HepG2 (cell line): ENCODE measurements at regions not wholly inside any gene's neighbourhood (a gene's known extent, or its start where the extent isn't known, plus 50 kb on each side); places are given as distances from the start of the nearest gene placed in this dataset.

Source experiments
- BORCS8-MEF2B ChIP-seq: sonication (generic); formaldehyde crosslinking; IDR thresholded peaks from 2 replicates; pipeline ENCODE4 v1.8.0; 2022; ENCODE audit warnings: mild to moderate bottlenecking, missing genetic modification reagents
- CBX2 ChIP-seq, 2 experiments: fragments of 200-600 bp in 1 of 2; sonication (generic); formaldehyde crosslinking in 1 of 2; IDR thresholded peaks; 2 replicates each; pipeline versions ENCODE4 v1.7.0 to v1.8.1; 2018 to 2022; ENCODE audit warnings: low read depth in 2 of 2, low read length in 1 of 2, mild to moderate bottlenecking in 1 of 2, missing genetic modification reagents in 1 of 2
- CEBPG ChIP-seq: IDR thresholded peaks from 2 replicates; pipeline ENCODE4 v1.6.1; 2016
- ELF4 ChIP-seq: sonication (generic); formaldehyde crosslinking; IDR thresholded peaks from 2 replicates; pipeline ENCODE4 v1.5.0; 2020; ENCODE audit warnings: missing genetic modification reagents, mild to moderate bottlenecking, moderate library complexity, borderline replicate concordance
- FOXP1 ChIP-seq, 2 experiments: fragments of 450-650 bp in 1 of 2; IDR thresholded peaks; 2 replicates each; pipeline ENCODE4 v1.6.1; 2017 to 2018; ENCODE audit warnings: antibody characterized with exemption in 1 of 2
- GFI1 ChIP-seq: sonication (generic); formaldehyde crosslinking; IDR thresholded peaks from 2 replicates; pipeline ENCODE4 v1.5.0; 2020; ENCODE audit warnings: missing genetic modification reagents, mild to moderate bottlenecking, borderline replicate concordance
- REL ChIP-seq: sonication (generic); formaldehyde crosslinking; conservative IDR thresholded peaks from 2 replicates; pipeline ENCODE4 v1.8.0; 2022; ENCODE audit warnings: mild to moderate bottlenecking, missing genetic modification reagents, moderate library complexity
- ZNF761 ChIP-seq: sonication (generic); formaldehyde crosslinking; conservative IDR thresholded peaks from 2 replicates; pipeline ENCODE4 v1.4.0; 2020; ENCODE audit warnings: mild to moderate bottlenecking, missing genetic modification reagents
- TF ChIP-seq, protein P1 (sequence below): sonication (generic); formaldehyde crosslinking; IDR thresholded peaks from 2 replicates; pipeline ENCODE4 v1.4.0; 2020; ENCODE audit warnings: missing genetic modification reagents, low read depth, mild to moderate bottlenecking, borderline replicate concordance
- TF ChIP-seq, protein P2 (sequence below): IDR thresholded peaks from 2 replicates; pipeline ENCODE4 v1.6.1; 2012; ENCODE audit warnings: low read length, improper control_type of control experiment

DNA sequence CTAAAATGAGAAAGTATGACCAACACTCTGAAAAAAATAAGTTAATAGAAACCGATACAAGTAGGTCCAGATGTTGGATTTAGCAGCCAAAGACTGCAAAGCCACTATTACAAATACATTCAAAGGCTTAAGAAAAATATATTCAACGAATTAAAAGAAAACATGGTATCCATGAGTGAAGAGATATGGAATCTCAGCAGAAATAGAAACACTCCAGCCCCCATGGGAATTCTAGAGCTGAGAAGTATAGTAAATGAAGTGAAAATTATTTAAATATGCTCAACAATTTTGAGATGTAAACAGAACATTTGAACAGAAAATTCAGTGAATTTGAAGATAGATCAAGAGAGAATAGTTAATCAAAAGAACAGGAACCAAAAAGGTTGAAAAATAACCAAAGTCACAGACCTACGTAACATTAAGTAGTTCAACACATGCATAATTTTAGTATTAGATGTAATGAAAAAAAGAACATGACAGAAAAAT is 72.0 kb upstream of the WIPF3 start (continued):
- TF ChIP-seq, protein P1, sequence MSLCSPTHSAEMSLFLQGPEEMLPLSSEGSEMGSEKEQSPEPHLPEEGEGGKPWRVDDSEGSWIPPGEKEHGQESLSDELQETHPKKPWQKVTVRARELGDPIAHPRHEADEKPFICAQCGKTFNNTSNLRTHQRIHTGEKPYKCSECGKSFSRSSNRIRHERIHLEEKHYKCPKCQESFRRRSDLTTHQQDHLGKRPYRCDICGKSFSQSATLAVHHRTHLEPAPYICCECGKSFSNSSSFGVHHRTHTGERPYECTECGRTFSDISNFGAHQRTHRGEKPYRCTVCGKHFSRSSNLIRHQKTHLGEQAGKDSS (CRISPR knock-in tag): no peak
- no peak for TF ChIP-seq BORCS8-MEF2B (CRISPR knock-in tag)
- no peak for TF ChIP-seq REL
- TF ChIP-seq ELF4 (CRISPR knock-in tag): no peak
- TF ChIP-seq CBX2 (IDR thresholded peaks at IDR 0.05; ENCODE audit: low read depth, low read length): no peak
- no peak for TF ChIP-seq CBX2 (CRISPR knock-in tag; IDR thresholded peaks at IDR 0.05; ENCODE audit: low read depth)
- TF ChIP-seq CEBPG (CRISPR knock-in tag): no peak
- no peak for TF ChIP-seq ZNF761 (CRISPR knock-in tag)
- TF ChIP-seq FOXP1 (IDR thresholded peaks at IDR 0.05): no peak
- TF ChIP-seq FOXP1 (CRISPR knock-in tag; IDR thresholded peaks at IDR 0.05): no peak
- no peak for TF ChIP-seq GFI1 (CRISPR knock-in tag)
- TF ChIP-seq, protein P2, sequence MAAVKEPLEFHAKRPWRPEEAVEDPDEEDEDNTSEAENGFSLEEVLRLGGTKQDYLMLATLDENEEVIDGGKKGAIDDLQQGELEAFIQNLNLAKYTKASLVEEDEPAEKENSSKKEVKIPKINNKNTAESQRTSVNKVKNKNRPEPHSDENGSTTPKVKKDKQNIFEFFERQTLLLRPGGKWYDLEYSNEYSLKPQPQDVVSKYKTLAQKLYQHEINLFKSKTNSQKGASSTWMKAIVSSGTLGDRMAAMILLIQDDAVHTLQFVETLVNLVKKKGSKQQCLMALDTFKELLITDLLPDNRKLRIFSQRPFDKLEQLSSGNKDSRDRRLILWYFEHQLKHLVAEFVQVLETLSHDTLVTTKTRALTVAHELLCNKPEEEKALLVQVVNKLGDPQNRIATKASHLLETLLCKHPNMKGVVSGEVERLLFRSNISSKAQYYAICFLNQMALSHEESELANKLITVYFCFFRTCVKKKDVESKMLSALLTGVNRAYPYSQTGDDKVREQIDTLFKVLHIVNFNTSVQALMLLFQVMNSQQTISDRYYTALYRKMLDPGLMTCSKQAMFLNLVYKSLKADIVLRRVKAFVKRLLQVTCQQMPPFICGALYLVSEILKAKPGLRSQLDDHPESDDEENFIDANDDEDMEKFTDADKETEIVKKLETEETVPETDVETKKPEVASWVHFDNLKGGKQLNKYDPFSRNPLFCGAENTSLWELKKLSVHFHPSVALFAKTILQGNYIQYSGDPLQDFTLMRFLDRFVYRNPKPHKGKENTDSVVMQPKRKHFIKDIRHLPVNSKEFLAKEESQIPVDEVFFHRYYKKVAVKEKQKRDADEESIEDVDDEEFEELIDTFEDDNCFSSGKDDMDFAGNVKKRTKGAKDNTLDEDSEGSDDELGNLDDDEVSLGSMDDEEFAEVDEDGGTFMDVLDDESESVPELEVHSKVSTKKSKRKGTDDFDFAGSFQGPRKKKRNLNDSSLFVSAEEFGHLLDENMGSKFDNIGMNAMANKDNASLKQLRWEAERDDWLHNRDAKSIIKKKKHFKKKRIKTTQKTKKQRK: no peak
